HEK293 (cell line): ENCODE measurements at regions not wholly inside any gene's neighbourhood (a gene's known extent, or its start where the extent isn't known, plus 50 kb on each side); places are given as distances from the start of the nearest gene placed in this dataset.

Source experiments
- CTCF ChIA-PET: fragments of 350-600 bp; formaldehyde crosslinking; extraction: SDS; loops from one replicate; lab custom pipeline; 2021; ENCODE audit warnings: antibody characterized with exemption; lab: Yijun Ruan, JAX
- POLR2A ChIA-PET: fragments of 300-600 bp; formaldehyde crosslinking; extraction: SDS; loops from one replicate; lab custom pipeline; 2020; ENCODE audit warnings: antibody characterized with exemption, inconsistent platforms; lab: Yijun Ruan, JAX
- H3K27ac ChIP-seq: fragments of 200-500 bp; sonication (Bioruptor generic); 2 replicates; pipeline ENCODE4 v1.5.1; 2014; ENCODE audit warnings: low read depth, low read length, control low read depth, inconsistent platforms; ENCODE audit errors: extremely low read depth
- H3K36me3 ChIP-seq, 2 experiments: fragments of 200-500 bp in 1 of 2; sonication (Bioruptor generic) in 1 of 2; 1 replicate in 1 of 2; 2 replicates in 1 of 2; pipeline ENCODE4 v1.5.1; 2014 to 2017; ENCODE audit warnings: inconsistent platforms in 2 of 2, low read length in 2 of 2; ENCODE audit not compliant: control insufficient read depth in 2 of 2, insufficient read depth in 1 of 2
- H3K4me1 ChIP-seq: fragments of 200-500 bp; sonication (Bioruptor generic); 2 replicates; pipeline ENCODE4 v1.5.1; 2014; ENCODE audit warnings: mild to moderate bottlenecking, low read length, inconsistent platforms; ENCODE audit not compliant: control insufficient read depth, insufficient read depth
- H3K4me3 ChIP-seq: 2 replicates; pipeline ENCODE4 v1.5.1; 2011; ENCODE audit warnings: low read depth, mild to moderate bottlenecking, control low read depth, low read length, moderate library complexity
- H3K9me3 ChIP-seq: fragments of 200-500 bp; sonication (Bioruptor generic); 2 replicates; pipeline ENCODE4 v1.5.1; 2014; ENCODE audit warnings: low read depth, low read length, inconsistent platforms; ENCODE audit not compliant: control insufficient read depth, insufficient read depth
- KLF16 ChIP-seq: fragments of 450-650 bp; formaldehyde crosslinking; IDR thresholded peaks from 2 replicates; pipeline ENCODE4 v1.5.1; 2017; ENCODE audit warnings: missing biosample characterization, missing genetic modification characterization
- SALL2 ChIP-seq: fragments of 450-650 bp; formaldehyde crosslinking; IDR thresholded peaks from 2 replicates; pipeline ENCODE4 v1.5.0; 2017; ENCODE audit warnings: missing biosample characterization, mild to moderate bottlenecking, missing genetic modification characterization, borderline replicate concordance
- SCRT1 ChIP-seq: fragments of 450-650 bp; formaldehyde crosslinking; IDR thresholded peaks from 2 replicates; pipeline ENCODE4 v1.5.1; 2016; ENCODE audit warnings: missing biosample characterization, missing genetic modification characterization, borderline replicate concordance
- SCRT2 ChIP-seq: fragments of 450-650 bp; formaldehyde crosslinking; IDR thresholded peaks from 2 replicates; pipeline ENCODE4 v1.5.1; 2016; ENCODE audit warnings: missing biosample characterization, missing genetic modification characterization
- ZBTB20 ChIP-seq: fragments of 450-650 bp; formaldehyde crosslinking; IDR thresholded peaks from 2 replicates; pipeline ENCODE4 v1.5.1; 2016; ENCODE audit warnings: missing biosample characterization, missing genetic modification characterization
- ZNF174 ChIP-seq: fragments of 450-650 bp; formaldehyde crosslinking; IDR thresholded peaks from 2 replicates; pipeline ENCODE4 v1.5.0; 2017; ENCODE audit warnings: missing biosample characterization, mild to moderate bottlenecking, missing genetic modification characterization
- ZNF248 ChIP-seq: fragments of 450-650 bp; formaldehyde crosslinking; IDR thresholded peaks from 2 replicates; pipeline ENCODE4 v1.5.1; 2017; ENCODE audit warnings: missing biosample characterization, missing genetic modification characterization
- ZNF274 ChIP-seq, 2 experiments: fragments of 200-500 bp in 1 of 2; fragments of 450-650 bp in 1 of 2; sonication (Bioruptor generic) in 1 of 2; formaldehyde crosslinking in 1 of 2; IDR thresholded peaks; 2 replicates each; pipeline versions ENCODE4 v1.5.1 to v1.6.1; 2014 to 2016; ENCODE audit warnings: borderline replicate concordance in 1 of 2, inconsistent platforms in 1 of 2, low read length in 1 of 2, missing biosample characterization in 1 of 2, missing genetic modification characterization in 1 of 2
- ZNF311 ChIP-seq: fragments of 450-650 bp; formaldehyde crosslinking; IDR thresholded peaks from 2 replicates; pipeline ENCODE4 v1.5.1; 2017; ENCODE audit warnings: missing biosample characterization, missing genetic modification characterization, borderline replicate concordance
- ZNF366 ChIP-seq: fragments of 450-650 bp; formaldehyde crosslinking; conservative IDR thresholded peaks from 2 replicates; pipeline ENCODE4 v1.5.1; 2016; ENCODE audit warnings: missing biosample characterization, missing genetic modification characterization
- ZNF521 ChIP-seq: fragments of 450-650 bp; formaldehyde crosslinking; IDR thresholded peaks from 2 replicates; pipeline ENCODE4 v1.5.1; 2017; ENCODE audit warnings: missing biosample characterization, mild to moderate bottlenecking, missing genetic modification characterization
- ZNF610 ChIP-seq: fragments of 450-650 bp; formaldehyde crosslinking; IDR thresholded peaks from 2 replicates; pipeline ENCODE4 v1.5.1; 2016; ENCODE audit warnings: missing biosample characterization, missing genetic modification characterization, borderline replicate concordance
- ZNF701 ChIP-seq: fragments of 450-650 bp; formaldehyde crosslinking; IDR thresholded peaks from 2 replicates; pipeline ENCODE4 v1.5.1; 2016; ENCODE audit warnings: missing biosample characterization, missing genetic modification characterization
- ZXDB ChIP-seq: fragments of 450-650 bp; formaldehyde crosslinking; IDR thresholded peaks from 2 replicates; pipeline ENCODE4 v1.5.1; 2016; ENCODE audit warnings: missing biosample characterization, missing genetic modification characterization
- TF ChIP-seq, protein P1 (sequence below): fragments of 450-650 bp; IDR thresholded peaks from 2 replicates; pipeline ENCODE4 v1.5.1; 2018; ENCODE audit warnings: missing biosample characterization, missing genetic modification characterization
- TF ChIP-seq, protein P2 (sequence below): fragments of 450-650 bp; formaldehyde crosslinking; IDR thresholded peaks from 2 replicates; pipeline ENCODE4 v1.5.1; 2016; ENCODE audit warnings: missing biosample characterization, missing genetic modification characterization
- TF ChIP-seq, protein P3 (sequence below): fragments of 450-650 bp; IDR thresholded peaks from 2 replicates; pipeline ENCODE4 v1.5.1; 2018; ENCODE audit warnings: missing biosample characterization, mild to moderate bottlenecking, missing genetic modification characterization
- TF ChIP-seq, protein P4 (sequence below): fragments of 450-650 bp; formaldehyde crosslinking; IDR thresholded peaks from 2 replicates; pipeline ENCODE4 v1.5.1; 2016; ENCODE audit warnings: missing biosample characterization, missing genetic modification characterization

DNA sequence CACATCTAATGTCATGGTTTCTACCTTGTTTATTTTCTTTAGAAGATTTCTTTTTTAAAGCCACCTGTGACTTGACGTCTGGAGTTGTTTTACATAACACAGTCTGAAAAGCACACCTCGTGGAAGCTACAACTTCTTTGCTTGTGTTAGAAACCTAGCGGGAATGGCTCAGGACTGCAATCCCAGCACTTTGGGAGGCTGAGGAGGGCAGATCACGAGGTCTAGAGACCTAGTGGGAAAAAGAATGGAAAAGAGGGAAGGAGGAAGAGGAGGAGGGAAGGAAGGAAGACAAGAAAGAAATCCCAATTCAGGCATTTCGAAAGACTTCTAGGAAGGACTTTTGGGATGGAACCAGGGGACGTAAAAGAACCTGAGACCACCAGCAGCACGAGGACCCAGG lies 146.3 kb upstream of the CELF2 start:
- CTCF ChIA-PET, result interaction anchor here (0.6 to 0.7 kb wide), 2 partner anchors 16 to 372 kb away, joined by 3 read pairs; no protein-coding TSS in a partner anchor
- Histone ChIP-seq H3K4me1 (peaks cover 17% of the 10 kb centered on the region), H3K36me3 (no peaks in the 10 kb centered on the region), H3K4me3 (no peak overlapping the region), H3K27ac (no peak overlapping the region), H3K9me3 (no peaks in the 10 kb centered on the region)
- TF ChIP-seq ZNF366 (tag by site-specific recombination) (peak; percentile 22; the same call in 1 of the 2 replicates), ZNF610 (tag by site-specific recombination) (no peak)
- TF ChIP-seq, protein P1, sequence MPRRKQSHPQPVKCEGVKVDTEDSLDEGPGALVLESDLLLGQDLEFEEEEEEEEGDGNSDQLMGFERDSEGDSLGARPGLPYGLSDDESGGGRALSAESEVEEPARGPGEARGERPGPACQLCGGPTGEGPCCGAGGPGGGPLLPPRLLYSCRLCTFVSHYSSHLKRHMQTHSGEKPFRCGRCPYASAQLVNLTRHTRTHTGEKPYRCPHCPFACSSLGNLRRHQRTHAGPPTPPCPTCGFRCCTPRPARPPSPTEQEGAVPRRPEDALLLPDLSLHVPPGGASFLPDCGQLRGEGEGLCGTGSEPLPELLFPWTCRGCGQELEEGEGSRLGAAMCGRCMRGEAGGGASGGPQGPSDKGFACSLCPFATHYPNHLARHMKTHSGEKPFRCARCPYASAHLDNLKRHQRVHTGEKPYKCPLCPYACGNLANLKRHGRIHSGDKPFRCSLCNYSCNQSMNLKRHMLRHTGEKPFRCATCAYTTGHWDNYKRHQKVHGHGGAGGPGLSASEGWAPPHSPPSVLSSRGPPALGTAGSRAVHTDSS (tag by site-specific recombination), result peak; percentile 23; the same call in 1 of the 2 replicates
- POLR2A ChIA-PET, result no interaction called here

DNA sequence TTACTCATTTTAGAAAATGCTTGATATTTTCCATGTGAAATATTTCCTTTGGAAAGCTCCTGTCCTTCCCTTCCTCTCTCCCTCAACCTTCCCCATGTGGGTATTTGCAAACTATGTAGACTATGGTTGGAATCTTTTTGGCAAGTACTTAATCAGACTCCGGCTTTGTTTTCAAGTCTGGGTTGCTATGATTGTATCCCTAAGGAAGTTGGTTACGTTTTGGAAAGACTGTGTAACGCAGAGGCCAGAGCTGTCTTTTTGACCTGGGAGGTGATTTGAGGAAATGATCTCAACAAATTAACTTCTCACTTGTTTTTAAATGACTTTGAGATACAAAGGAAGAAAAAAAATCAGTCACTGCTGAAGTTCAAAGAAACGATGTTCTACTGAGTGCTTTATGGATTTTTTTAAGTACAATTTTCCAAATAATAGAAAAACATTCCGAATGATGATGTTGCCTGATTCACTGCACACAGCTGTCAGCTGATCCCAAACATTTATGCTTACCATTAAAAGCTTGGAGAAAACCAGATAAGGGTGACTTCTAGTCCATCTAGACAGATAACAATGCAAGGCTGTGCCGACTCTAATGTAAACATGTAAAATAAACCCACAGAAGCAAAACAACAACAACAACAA lies 145.5 kb upstream of the CELF2 start:
- Histone ChIP-seq H3K4me1 (peaks cover 17% of the 10 kb centered on the region), H3K4me3 (no peak overlapping the region), H3K36me3 (no peaks in the 10 kb centered on the region), H3K9me3 (no peaks in the 10 kb centered on the region), H3K27ac (no peak overlapping the region)
- ChIA-PET POLR2A (no interaction called here), CTCF (interaction anchor here (0.6 kb wide), 2 partner anchors 16 to 578 kb away, joined by 3 read pairs; no protein-coding TSS in a partner anchor)
- TF ChIP-seq ZNF274 (IDR thresholded peaks at IDR 0.05; ENCODE audit: low read length), result no peak
- no peak for TF ChIP-seq ZNF274 (tag by site-specific recombination; IDR thresholded peaks at IDR 0.05; ENCODE audit: borderline replicate concordance)
- TF ChIP-seq ZNF174 (tag by site-specific recombination), result no peak
- TF ChIP-seq SALL2 (tag by site-specific recombination), result no peak
- no peak for TF ChIP-seq SCRT1 (tag by site-specific recombination)
- TF ChIP-seq KLF16 (tag by site-specific recombination), result no peak
- TF ChIP-seq, protein P2, sequence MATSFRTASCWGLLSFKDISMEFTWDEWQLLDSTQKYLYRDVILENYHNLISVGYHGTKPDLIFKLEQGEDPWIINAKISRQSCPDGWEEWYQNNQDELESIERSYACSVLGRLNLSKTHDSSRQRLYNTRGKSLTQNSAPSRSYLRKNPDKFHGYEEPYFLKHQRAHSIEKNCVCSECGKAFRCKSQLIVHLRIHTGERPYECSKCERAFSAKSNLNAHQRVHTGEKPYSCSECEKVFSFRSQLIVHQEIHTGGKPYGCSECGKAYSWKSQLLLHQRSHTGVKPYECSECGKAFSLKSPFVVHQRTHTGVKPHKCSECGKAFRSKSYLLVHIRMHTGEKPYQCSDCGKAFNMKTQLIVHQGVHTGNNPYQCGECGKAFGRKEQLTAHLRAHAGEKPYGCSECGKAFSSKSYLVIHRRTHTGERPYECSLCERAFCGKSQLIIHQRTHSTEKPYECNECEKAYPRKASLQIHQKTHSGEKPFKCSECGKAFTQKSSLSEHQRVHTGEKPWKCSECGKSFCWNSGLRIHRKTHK (tag by site-specific recombination), result no peak
- no peak for TF ChIP-seq ZNF521 (tag by site-specific recombination)
- no peak for TF ChIP-seq ZNF248 (tag by site-specific recombination)

DNA sequence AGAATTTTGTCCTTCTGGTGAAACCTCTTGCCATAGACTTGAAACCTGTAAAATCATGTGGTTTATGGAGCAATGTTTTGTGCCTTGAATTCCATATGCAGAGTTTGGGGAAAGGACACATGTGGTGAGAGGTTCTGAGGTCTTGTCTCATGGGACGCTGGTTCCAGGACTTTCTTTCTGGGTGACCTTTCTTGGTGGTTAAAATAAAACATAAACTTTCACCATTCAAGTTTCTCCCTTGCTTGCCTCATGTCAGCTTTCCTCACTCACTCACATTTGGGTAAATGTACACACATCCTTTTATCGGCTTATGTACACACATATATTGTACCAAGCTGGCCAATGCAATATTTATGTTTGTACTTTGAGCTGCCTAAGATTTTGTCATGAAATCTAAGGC lies 144.9 kb upstream of the CELF2 start:
- no peak overlapping the region for H3K27ac ChIP-seq
- H3K36me3 ChIP-seq, result no peaks in the 10 kb centered on the region
- ChIA-PET POLR2A (no interaction called here), CTCF (no interaction called here)
- no peak overlapping the region for H3K4me3 ChIP-seq
- H3K9me3 ChIP-seq, result no peaks in the 10 kb centered on the region
- TF ChIP-seq ZNF701 (tag by site-specific recombination) (no peak), ZBTB20 (tag by site-specific recombination) (peak; percentile 40; the same call in 1 of the 2 replicates)
- H3K4me1 ChIP-seq, result peaks cover 17% of the 10 kb centered on the region

DNA sequence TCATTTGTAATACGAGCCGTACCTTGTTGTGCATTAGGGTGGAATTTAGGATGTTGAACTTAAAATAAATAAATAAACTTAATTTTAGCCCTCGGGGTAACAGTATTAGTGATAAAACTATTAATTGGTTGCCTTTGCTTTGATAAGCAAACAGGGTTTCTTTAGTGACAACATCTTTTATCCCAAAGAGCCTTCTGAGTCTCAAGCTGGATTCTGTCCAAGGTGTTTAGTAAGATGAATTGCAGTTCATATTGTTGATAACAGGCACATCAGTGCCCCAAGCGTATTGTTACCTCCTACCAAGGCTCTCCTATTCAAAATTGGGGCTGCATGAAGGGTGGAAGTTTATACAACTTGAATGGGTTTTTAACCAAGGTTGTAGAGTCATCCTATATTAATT lies 144.4 kb upstream of the CELF2 start:
- Histone ChIP-seq H3K36me3 (no peaks in the 10 kb centered on the region), H3K27ac (no peak overlapping the region), H3K4me1 (peaks cover 17% of the 10 kb centered on the region), H3K9me3 (no peaks in the 10 kb centered on the region), H3K4me3 (no peak overlapping the region)
- CTCF ChIA-PET, result no interaction called here
- POLR2A ChIA-PET, result no interaction called here
- TF ChIP-seq ZXDB (tag by site-specific recombination) (no peak), ZNF311 (tag by site-specific recombination) (no peak), SCRT2 (no peak)
- TF ChIP-seq, protein P3, sequence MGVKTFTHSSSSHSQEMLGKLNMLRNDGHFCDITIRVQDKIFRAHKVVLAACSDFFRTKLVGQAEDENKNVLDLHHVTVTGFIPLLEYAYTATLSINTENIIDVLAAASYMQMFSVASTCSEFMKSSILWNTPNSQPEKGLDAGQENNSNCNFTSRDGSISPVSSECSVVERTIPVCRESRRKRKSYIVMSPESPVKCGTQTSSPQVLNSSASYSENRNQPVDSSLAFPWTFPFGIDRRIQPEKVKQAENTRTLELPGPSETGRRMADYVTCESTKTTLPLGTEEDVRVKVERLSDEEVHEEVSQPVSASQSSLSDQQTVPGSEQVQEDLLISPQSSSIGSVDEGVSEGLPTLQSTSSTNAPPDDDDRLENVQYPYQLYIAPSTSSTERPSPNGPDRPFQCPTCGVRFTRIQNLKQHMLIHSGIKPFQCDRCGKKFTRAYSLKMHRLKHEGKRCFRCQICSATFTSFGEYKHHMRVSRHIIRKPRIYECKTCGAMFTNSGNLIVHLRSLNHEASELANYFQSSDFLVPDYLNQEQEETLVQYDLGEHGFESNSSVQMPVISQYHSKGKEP (tag by site-specific recombination), result peak; percentile 30; the same call in 1 of the 2 replicates
- TF ChIP-seq, protein P4, sequence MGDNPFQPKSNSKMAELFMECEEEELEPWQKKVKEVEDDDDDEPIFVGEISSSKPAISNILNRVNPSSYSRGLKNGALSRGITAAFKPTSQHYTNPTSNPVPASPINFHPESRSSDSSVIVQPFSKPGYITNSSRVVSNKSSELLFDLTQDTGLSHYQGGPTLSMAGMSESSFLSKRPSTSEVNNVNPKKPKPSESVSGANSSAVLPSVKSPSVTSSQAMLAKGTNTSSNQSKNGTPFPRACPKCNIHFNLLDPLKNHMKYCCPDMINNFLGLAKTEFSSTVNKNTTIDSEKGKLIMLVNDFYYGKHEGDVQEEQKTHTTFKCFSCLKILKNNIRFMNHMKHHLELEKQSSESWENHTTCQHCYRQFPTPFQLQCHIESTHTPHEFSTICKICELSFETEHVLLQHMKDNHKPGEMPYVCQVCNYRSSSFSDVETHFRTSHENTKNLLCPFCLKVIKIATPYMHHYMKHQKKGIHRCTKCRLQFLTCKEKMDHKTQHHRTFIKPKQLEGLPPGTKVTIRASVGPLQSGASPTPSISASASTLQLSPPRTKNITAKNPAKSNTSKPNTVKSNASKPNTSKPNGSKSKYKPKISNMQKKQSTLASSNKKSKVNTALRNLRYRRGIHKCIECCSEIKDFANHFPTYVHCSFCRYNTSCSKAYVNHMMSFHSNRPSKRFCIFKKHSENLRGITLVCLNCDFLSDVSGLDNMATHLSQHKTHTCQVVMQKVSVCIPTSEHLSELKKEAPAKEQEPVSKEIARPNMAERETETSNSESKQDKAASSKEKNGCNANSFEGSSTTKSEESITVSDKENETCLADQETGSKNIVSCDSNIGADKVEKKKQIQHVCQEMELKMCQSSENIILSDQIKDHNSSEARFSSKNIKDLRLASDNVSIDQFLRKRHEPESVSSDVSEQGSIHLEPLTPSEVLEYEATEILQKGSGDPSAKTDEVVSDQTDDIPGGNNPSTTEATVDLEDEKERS (tag by site-specific recombination), result no peak
